GM06990 (cell line): ENCODE measurements at regions not wholly inside any gene's neighbourhood (a gene's known extent, or its start where the extent isn't known, plus 50 kb on each side); places are given as distances from the start of the nearest gene placed in this dataset.

Experiments
- DNase-seq: peaks from one replicate; pipeline ENCODE4 v3.0.0-alpha.2; 2011; ENCODE audit not compliant: insufficient read length; ENCODE audit errors: extremely low read depth
- H3K27me3 ChIP-seq: replicated peaks from 2 replicates; pipeline ENCODE4 v1.6.0; 2011; ENCODE audit warnings: low read length; ENCODE audit not compliant: control insufficient read depth, insufficient read depth
- H3K36me3 ChIP-seq: 2 replicates; pipeline ENCODE4 v1.5.1; 2011; ENCODE audit warnings: low read length; ENCODE audit not compliant: control insufficient read depth, insufficient read depth
- H3K4me3 ChIP-seq: replicated peaks from 2 replicates; pipeline ENCODE4 v1.5.1; 2011; ENCODE audit warnings: low read depth, mild to moderate bottlenecking, control low read depth, low read length
- TF ChIP-seq, protein P1 (sequence below): IDR thresholded peaks from 2 replicates; pipeline ENCODE4 v1.5.1; 2011; ENCODE audit warnings: low read length, control low read depth, mild to moderate bottlenecking, inconsistent platforms; ENCODE audit not compliant: insufficient read depth, poor library complexity, severe bottlenecking

DNA sequence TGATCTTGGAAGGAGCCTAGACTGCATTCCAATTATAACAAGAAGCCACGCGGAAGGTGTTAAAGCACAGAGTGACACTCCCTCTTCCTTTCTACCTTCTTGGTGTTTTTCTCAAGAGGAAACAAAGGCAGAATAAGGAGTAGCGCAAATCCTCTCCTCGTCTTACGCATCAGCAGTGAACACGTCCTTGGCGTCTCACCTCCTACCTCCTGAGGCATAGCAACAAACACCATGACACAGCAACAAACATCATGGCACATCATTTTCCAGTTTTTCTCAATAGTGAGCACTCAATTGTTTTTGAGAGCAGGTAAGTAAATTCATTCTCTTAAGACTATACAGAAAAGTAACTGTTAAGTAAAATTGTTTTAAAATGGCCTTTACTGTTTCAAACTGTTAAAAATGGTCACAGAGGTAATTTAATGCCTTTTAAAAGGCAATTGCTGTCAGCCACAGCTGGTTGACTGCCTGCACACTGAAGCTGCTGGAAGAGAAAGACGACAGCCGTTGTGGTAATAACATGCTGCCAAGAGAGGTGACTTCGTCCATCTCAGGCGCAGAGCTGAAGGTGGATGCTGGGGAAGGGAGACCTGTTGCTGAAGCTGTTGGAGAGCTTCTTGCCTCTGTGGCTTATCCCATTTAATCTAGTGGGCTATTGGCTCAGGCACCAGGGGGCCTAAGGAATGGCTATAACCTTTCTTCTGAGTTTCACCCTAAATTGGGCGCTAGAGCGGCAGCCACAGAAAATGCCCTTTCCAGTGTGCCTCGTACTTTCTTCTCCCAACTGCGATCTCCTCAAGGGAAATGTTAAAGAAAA is 703.7 kb downstream of the UQCRFS1 start:
- Histone ChIP-seq H3K4me3 (no peak overlapping the region), H3K27me3 (no peaks in the 10 kb centered on the region), H3K36me3 (no peaks in the 10 kb centered on the region)
- TF ChIP-seq, protein P1, sequence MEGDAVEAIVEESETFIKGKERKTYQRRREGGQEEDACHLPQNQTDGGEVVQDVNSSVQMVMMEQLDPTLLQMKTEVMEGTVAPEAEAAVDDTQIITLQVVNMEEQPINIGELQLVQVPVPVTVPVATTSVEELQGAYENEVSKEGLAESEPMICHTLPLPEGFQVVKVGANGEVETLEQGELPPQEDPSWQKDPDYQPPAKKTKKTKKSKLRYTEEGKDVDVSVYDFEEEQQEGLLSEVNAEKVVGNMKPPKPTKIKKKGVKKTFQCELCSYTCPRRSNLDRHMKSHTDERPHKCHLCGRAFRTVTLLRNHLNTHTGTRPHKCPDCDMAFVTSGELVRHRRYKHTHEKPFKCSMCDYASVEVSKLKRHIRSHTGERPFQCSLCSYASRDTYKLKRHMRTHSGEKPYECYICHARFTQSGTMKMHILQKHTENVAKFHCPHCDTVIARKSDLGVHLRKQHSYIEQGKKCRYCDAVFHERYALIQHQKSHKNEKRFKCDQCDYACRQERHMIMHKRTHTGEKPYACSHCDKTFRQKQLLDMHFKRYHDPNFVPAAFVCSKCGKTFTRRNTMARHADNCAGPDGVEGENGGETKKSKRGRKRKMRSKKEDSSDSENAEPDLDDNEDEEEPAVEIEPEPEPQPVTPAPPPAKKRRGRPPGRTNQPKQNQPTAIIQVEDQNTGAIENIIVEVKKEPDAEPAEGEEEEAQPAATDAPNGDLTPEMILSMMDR: no peak
- DNase-seq: no peak

DNA sequence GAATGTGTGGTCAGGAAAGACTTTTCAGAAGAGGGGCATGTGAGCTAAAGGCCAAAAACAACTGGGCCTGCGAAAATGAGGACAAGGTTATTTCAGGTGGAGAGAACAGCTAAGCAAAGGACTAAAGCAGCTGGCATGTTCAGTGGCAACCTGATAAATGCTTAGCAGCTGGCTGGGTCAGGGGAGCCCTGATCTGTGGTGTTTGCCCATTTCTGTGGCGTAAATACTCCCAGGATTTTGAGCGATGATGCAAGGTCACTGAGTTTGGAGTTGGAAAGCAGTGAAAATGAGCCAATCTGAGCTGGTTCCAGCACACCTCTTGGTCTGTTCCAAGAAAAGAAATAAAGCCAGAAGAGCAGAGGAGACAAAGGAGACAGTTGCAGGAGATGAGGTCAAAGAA is 704.3 kb downstream of the UQCRFS1 start:
- no peak for DNase-seq
- no peak overlapping the region for H3K4me3 ChIP-seq
- no peaks in the 10 kb centered on the region for H3K27me3 ChIP-seq
- TF ChIP-seq, protein P1: no peak
- no peaks in the 10 kb centered on the region for H3K36me3 ChIP-seq

DNA sequence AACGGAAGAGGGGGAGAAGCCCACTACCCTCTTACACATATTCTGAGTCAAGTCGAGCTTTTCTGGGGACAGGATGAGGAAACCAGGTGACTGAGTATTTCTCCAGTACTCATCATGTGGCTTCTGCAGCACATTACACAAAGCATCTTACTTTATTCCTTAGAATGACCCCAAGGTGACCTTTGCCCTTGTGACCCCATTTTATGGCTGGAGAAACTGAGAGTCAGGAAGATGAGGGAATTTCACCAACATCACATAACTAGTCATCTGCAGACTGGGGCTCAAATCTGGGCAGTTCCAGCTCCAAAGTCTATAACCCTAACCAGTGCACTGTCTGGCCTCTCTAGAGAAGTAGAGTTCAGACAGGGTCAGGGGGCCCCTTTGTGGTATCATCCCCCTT is 707.0 kb downstream of the UQCRFS1 start:
- TF ChIP-seq, protein P1: no peak

DNA sequence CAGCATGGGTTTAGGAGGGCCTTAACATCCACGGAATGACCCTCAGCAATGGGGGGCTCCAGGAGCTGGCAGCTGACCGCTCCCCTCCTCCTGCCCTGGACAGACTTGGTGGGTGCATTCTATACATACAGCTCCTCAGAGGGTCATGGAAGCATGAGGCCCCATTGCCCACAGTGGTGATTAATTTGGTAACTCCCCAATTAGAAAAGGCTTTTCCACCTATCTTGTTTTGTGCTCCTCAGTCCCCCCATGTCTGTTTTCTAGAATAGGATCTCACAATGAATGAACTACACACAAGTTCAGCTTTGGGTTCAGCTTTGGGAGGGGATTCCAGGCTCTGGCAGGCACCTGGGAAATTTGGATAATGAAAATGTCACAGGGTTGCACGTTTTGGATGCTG is 707.8 kb downstream of the UQCRFS1 start:
- no peak overlapping the region for H3K4me3 ChIP-seq
- no peak for DNase-seq
- H3K36me3 ChIP-seq: no peaks in the 10 kb centered on the region
- TF ChIP-seq, protein P1: no peak
- H3K27me3 ChIP-seq: no peaks in the 10 kb centered on the region

More for the DNA sequence above, 707.0 kb downstream of the UQCRFS1 start:
- no peak for DNase-seq
- no peaks in the 10 kb centered on the region for H3K36me3 ChIP-seq
- no peaks in the 10 kb centered on the region for H3K27me3 ChIP-seq
- H3K4me3 ChIP-seq: no peak overlapping the region

DNA sequence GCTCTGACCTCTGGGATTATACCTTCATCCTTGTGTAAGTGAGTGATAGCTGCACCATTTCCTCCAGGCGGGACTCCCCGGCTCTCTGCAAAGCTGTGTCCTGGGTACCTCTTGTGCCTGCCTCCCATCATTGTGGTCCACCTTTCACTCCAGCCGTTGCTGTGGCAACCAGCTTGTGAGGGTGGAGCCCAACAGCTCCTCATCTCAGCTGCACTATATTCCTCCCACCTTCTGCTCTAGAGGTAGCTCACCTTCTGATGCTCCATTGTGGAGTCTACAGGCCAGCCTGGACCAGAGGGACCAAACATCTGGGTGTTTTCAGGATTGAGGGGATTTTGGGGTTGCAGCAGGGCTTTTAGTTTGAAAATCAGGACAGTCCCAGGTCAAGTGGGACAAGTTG is 708.2 kb downstream of the UQCRFS1 start:
- no peaks in the 10 kb centered on the region for H3K27me3 ChIP-seq
- no peak for DNase-seq
- H3K36me3 ChIP-seq: no peaks in the 10 kb centered on the region
- no peak overlapping the region for H3K4me3 ChIP-seq
- TF ChIP-seq, protein P1: no peak

DNA sequence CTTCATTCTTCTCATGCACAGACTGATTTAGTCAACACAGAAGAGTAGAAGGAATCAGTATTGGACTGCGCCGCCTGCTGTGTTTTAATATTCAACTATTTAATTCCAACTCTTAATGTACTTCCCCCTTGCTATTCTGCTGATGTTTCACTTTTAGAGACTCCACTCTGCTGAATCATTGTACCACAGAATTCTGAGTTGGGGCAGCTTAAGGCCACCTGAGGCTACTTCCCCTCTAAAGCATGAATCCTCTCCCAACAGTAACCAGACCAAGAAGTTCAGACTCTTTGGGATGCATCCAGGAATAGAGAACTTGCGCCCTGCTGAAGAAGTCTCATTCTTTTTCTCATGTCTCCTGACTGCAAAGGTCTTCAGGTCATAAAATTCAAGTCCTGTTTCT is 708.8 kb downstream of the UQCRFS1 start:
- Histone ChIP-seq H3K4me3 (no peak overlapping the region), H3K27me3 (no peaks in the 10 kb centered on the region), H3K36me3 (no peaks in the 10 kb centered on the region)
- no peak for DNase-seq
- TF ChIP-seq, protein P1: no peak
